ENCODE measurements at regions not wholly inside any gene's neighbourhood (a gene's known extent, or its start where the extent isn't known, plus 50 kb on each side); places are given as distances from the start of the nearest gene placed in this dataset.

GRCh38 chr6:22003287-22003686 is 293.5 kb downstream of the PRL start:
- no TSS peak for BruUV-seq (replicated peaks)
- CTCF ChIA-PET, result interaction anchor here (0.9 to 1.6 kb wide), 2 partner anchors 14 to 50 kb away, joined by 3 to 5 read pairs; no protein-coding TSS in a partner anchor
- intact Hi-C loops (cut with micrococcal nuclease), result no loop called here
- Histone ChIP-seq H3K27ac (ENCODE audit: insufficient read depth, low read depth, low read length) (no peak overlapping the region), H4K20me1 (replicated peaks; ENCODE audit: control insufficient read depth, extremely low read depth, insufficient read depth, low read length) (no peaks in the 10 kb centered on the region), H3K9me3 (replicated peaks; ENCODE audit: control insufficient read depth, insufficient read depth, low read length) (no peaks in the 10 kb centered on the region), H3K9me1 (replicated peaks; ENCODE audit: control insufficient read depth, extremely low read depth, insufficient read depth, low read length) (no peaks in the 10 kb centered on the region), H3K4me2 (ENCODE audit: insufficient read depth, low read length) (no peak overlapping the region), H3K27me3 (ENCODE audit: control insufficient read depth in 2 of 2, insufficient read depth in 2 of 2, low read length in 2 of 2) (no peaks in the 10 kb centered on the region), H3K4me1 (ENCODE audit: control insufficient read depth, extremely low read depth, insufficient read depth, low read length) (peaks cover 16% of the 10 kb centered on the region), H3K9ac (replicated peaks; ENCODE audit: extremely low read depth, insufficient read depth, low read length) (no peak overlapping the region), H3K4me3 (replicated peaks in 1 of 3; ENCODE audit: insufficient read depth in 1 of 3, low read depth in 1 of 3, low read length in 3 of 3) (no peak overlapping the region), H3K79me2 (ENCODE audit: control insufficient read depth, insufficient read depth, low read length) (no peaks in the 10 kb centered on the region), H3K36me3 (ENCODE audit: control insufficient read depth in 2 of 2, extremely low read depth in 1 of 2, insufficient read depth in 2 of 2, low read length in 2 of 2) (peaks cover 0 to 3% of the 10 kb centered on the region in 2 experiments), H2AFZ (ENCODE audit: low read depth, low read length) (no peak overlapping the region)
- DNase-seq (ENCODE audit: low read depth, low spot score), result no peak
- TF ChIP-seq MYC (IDR thresholded peaks at IDR 0.05; ENCODE audit: low read depth, low read length), result no peak
- TF ChIP-seq FOS (IDR thresholded peaks at IDR 0.05; ENCODE audit: borderline replicate concordance, insufficient read depth, low read length), result no peak
- no peak for TF ChIP-seq GATA2 (IDR thresholded peaks at IDR 0.05; ENCODE audit: insufficient read depth, insufficient read length, low read depth, low read length)
- no peak for TF ChIP-seq POLR2AphosphoS5 (IDR thresholded peaks at IDR 0.05; ENCODE audit: insufficient read depth, low read depth, low read length)
- TF ChIP-seq, protein P1, sequence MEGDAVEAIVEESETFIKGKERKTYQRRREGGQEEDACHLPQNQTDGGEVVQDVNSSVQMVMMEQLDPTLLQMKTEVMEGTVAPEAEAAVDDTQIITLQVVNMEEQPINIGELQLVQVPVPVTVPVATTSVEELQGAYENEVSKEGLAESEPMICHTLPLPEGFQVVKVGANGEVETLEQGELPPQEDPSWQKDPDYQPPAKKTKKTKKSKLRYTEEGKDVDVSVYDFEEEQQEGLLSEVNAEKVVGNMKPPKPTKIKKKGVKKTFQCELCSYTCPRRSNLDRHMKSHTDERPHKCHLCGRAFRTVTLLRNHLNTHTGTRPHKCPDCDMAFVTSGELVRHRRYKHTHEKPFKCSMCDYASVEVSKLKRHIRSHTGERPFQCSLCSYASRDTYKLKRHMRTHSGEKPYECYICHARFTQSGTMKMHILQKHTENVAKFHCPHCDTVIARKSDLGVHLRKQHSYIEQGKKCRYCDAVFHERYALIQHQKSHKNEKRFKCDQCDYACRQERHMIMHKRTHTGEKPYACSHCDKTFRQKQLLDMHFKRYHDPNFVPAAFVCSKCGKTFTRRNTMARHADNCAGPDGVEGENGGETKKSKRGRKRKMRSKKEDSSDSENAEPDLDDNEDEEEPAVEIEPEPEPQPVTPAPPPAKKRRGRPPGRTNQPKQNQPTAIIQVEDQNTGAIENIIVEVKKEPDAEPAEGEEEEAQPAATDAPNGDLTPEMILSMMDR (IDR thresholded peaks at IDR 0.05; ENCODE audit: extremely low read depth in 1 of 2, insufficient read depth in 1 of 2, low read depth in 1 of 2, low read length in 2 of 2), result no peak
- no peak for TF ChIP-seq JUN (IDR thresholded peaks at IDR 0.05; ENCODE audit: borderline replicate concordance, insufficient read depth, insufficient read length, low read depth)
- TF ChIP-seq, protein P2, sequence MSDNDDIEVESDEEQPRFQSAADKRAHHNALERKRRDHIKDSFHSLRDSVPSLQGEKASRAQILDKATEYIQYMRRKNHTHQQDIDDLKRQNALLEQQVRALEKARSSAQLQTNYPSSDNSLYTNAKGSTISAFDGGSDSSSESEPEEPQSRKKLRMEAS (IDR thresholded peaks at IDR 0.05; ENCODE audit: insufficient read depth, insufficient read length), result no peak
- no peak for TF ChIP-seq POLR2A (IDR thresholded peaks at IDR 0.05; ENCODE audit: low read depth, low read length)
- TF ChIP-seq EZH2 (IDR thresholded peaks at IDR 0.05; ENCODE audit: borderline replicate concordance, low read depth, low read length, severe bottlenecking), result no peak
- POLR2A ChIA-PET, result no interaction called here
- FAIRE-seq, result peak; percentile 53
- dilution Hi-C loops (cut with MboI; ENCODE audit: extremely low pct_ligation_motif_present, low sequenced_read_pairs), result no loop called here

Data from endothelial cell of umbilical vein (primary cell).